GM21825 (cell line): ENCODE measurements at regions not wholly inside any gene's neighbourhood (a gene's known extent, or its start where the extent isn't known, plus 50 kb on each side); places are given as distances from the start of the nearest gene placed in this dataset.

Experiments used
- ATAC-seq: cut with Tn5 transposase; IDR thresholded peaks from one replicate; pipeline ENCODE4 v1.9.1; 2021; ENCODE audit warnings: mild to moderate bottlenecking, moderate library complexity; ENCODE audit not compliant: unreplicated experiment

DNA sequence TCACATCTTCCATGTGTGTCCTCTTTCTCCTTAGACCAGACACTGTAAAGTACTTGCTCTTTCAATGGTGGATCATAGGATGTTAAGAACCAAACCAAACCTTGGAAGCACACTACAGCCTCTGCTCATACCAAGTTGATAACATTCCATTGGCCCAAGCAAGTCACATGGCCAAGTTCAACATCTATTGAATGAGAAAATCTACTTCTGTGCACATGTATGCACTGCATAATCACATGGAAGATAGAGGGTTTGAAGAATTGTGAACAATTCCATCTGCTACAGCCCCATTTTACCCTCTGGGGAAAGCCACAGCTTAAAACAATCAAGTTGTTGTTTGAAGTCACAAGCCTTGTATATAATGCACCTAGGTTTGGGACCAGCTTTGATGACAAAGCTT, 68.2 kb downstream of the MFAP3 start:
- no peak for ATAC-seq

DNA sequence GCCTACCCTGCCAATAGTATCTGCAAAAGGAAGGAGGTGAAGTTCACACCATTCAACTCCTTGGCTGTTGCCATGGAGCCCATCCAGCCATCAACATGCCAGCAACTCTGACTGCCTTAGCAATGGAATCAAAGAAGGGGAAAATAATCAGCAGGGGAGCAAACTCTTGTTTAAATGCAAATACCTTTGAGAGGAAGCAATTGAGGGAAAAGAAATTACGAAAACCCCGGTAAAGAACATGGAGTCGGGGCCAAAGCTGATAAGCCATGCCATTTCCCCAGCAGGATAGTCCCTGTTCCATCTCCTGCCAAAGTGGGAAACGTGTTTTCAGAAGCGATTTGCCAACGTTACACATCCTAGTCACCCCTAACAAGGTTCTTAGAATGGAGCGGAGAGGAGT, 69.0 kb downstream of the MFAP3 start:
- ATAC-seq: no peak

DNA sequence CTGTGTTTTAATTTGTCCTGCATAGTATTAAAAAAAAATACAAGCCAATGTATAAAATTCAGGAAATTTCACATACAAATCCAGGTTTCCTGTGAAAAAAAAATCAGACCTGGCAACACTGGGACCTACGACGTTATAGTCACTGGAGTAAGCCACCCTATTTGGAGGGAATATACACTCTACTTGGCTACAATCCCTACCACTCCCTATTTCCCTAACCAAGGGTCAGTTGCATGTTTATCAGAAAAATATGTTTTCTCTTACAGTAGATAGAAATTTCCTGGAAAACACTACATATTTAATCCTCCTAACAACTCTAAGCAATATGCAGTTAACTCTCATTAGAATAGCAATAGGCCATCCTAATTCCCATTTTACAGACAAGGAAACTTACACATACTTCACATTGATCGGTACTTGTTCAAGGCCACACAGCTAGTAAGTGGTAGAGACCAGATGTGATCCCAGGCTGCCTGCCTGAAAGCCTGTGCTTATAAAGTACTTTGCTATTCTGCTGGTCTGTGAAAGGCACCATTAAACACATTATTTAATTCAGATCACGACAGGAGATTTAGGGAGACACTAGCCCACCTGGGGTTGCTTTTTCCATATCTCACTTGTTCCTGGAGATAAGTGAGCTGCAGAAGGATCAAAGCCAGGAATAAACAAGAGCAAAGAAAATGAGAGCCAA, 70.8 kb downstream of the MFAP3 start:
- ATAC-seq: no peak

DNA sequence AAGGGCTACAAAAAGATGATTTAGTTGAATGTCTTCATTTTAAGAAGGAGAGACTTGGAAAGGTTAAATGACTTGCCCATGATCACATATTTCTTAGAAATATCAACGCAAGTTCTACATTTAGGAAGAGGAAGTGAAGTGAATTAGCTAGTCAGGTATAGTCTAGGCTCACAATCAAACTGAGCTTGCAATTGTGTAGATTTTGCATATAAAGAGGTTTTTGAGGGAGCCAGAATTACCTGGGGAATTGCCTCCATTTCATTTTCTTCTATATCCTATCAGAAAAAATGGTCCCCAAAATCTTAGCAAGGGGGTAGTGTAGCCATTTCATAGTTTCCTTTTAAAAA, 71.3 kb downstream of the MFAP3 start:
- no peak for ATAC-seq

DNA sequence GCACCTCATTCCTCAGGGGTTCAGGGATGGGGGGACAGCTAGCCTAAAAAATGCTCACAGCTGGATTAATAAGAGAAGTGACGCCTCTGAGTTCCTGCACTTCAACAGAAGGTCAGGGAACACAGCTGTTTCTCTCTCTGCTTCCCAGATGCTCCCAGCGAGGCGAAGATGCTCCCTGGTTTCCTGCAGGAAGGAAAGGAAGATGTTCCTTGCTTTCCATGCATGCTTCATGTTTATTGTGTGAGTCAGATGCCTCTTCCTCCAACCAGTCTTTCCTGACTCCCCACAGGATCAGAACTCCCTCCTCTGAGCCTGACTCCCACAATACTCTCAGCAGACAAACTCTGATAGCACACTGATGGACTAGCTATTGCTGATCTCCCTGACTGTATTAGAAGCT, 71.9 kb downstream of the MFAP3 start:
- no peak for ATAC-seq

DNA sequence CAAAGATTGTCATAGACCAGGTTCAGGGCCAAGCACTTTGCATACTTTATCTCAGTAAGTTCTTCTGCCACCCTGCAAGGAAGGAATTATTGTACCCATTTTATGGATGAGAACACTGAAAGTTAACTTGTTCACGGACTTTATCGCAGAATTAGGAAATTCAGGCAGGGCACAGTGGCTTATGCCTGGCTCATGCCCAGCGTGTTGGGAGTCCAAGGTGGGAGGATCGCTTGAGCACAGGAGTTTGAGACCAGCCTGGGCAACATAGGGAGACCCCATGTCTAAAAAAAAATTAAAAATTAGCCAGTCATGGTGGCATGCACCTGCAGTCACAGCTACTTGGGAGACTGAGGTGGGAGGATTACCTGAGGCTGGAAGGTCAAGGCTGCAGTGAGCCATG, 72.4 kb downstream of the MFAP3 start:
- no peak for ATAC-seq

DNA sequence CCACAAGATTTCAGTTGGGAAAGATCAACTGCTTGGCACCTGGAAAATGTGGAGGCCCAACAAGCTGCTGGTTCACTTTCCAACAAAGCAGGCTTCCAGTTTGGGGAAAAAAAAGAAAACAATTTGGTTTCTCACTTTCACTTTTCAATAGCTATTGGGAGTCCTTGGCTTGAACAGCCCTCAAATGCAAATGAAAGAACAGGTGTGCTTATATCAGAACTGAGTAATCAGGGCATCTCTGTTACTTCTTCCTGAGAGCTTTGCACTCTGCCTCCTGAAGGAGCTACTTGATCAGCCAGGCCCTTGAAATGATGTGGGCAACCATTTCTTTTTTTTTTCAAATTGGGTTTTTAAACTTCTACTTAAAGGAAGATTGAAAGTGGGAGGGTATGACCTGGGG, 73.5 kb downstream of the MFAP3 start:
- peak; percentile 77 for ATAC-seq

DNA sequence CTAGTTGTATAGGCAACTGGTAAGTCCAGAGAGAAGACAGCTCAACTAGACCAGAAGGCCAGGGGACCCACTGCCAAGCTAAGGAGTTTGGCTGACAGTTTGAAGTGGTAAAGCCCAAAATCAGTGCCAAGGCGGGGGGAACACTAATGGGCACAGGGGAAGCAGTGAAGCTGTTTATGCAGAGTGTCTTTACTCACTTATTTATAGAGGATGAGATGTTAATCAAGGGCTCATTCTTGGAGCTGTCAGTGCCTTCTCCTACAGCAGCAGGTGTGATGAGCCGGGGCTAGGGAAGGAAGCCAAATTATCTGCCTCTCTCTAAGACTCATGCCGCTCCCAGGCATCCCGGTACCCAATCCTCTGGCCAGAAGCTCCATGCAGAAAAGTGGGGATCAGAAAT, 75.2 kb upstream of the GALNT10 start:
- ATAC-seq: no peak

DNA sequence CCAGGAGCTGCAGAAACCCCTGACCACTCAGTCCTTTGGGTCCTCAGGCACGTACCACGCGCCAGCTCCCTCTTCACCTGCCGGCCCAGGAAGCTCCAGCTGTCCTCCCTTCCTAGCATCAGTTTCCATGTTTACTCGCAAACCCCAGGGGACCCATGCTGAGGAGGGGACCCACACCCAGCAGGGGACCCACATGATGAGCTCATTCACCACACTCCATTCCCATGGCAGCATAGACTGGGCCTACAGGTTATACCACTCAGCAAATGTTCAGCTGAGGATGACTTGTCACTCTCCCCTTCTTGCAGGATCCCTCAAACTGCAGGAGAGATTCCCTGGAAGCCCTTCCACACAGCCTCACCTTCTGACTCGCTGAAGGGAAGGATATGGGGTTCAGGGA, 73.5 kb upstream of the GALNT10 start:
- no peak for ATAC-seq

DNA sequence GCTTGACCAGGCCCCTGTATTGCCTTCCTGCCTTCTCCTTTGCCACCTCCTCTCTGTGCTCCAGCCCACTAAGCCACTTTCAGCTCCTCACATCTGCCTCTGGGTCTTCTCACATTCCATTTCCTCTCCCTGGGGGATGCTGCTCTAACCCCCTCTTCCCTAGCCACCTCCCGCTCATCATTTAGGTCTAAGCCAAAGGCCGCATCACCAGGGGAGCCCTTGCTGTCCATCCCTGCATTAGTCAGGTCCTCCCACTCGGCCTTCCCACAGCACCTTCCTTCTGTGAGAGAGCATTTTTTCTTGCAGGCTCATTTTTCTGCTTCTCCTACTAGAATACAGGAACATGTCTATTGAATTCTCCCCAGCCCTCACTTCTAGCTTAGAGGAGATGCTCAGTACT, 72.6 kb upstream of the GALNT10 start:
- no peak for ATAC-seq

DNA sequence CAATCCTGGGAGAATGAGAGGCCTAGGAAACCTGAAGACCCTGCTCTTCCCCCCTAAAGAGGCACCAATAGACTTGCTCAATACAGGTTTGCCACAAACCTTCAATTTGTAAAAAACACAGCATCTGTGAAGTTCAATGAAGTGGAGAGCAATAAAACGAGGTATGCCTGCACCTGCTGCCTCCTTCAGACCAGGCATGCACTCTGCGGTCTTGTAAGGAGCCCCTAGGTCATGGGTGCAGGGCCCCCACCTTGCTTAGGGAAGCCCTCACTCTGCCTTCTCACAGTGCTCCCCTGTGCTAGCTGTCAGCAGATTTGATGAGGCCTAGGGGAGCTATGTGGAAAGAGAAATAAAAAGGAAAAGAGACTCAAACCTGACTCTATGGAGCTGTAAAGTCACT, 72.1 kb upstream of the GALNT10 start:
- ATAC-seq: no peak

DNA sequence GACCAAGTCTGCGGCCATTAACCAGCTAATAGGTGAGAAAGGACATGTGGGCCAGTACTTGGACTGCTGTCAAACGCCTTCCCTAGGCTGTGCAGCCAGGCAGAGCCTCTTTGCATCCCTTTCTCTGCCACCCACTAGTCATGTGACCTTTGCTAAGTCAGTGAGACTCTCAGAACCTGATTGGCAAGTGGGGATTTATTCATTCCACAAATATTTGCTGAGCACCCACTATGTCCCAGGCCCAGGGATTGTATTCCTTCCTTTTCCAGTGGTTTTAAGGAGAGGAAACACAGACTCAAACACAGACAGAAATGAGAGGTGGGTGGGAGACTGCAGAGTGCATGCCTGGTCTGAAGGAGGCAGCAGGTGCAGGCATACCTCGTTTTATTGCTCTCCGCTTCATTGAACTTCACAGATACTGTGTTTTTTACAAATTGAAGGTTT, 71.6 kb upstream of the GALNT10 start:
- ATAC-seq: no peak

DNA sequence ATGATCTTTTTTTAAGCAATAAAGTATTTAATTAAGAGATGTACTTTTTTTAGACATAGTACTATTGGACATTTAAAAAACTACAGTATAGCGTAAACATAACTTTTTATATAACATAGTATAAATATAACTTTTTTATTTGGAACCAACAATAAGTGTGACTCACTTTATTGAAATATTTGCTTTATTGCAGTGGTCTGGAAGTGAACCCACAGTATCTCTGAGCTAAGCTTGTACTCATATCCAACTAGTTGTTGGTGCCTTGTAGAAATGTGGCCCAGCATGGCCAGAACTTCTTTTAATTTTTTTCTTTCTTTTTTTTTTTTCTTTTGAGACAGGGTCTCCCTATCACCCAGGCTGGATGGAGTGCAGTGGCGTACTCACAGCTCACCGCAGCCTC, 61.5 kb upstream of the GALNT10 start:
- ATAC-seq: no peak

DNA sequence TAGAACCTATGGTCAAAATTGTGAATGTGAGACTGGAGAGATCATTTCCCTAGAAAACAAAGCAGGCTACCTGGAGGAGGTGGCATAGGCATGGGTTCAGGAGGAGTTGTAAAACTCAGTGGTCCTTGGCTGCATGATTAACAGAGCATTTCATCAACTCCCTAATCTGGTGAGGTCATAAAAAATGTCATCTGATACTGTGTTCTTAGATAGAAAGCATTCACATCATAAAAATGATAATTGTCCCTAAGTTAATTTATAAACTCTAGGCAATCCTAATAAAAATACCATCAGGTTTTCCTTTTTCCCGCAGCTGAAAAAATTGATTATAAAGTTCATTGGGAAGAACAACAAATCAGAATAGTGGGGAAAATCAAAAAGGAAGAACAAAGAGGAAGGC, 60.6 kb upstream of the GALNT10 start:
- no peak for ATAC-seq

DNA sequence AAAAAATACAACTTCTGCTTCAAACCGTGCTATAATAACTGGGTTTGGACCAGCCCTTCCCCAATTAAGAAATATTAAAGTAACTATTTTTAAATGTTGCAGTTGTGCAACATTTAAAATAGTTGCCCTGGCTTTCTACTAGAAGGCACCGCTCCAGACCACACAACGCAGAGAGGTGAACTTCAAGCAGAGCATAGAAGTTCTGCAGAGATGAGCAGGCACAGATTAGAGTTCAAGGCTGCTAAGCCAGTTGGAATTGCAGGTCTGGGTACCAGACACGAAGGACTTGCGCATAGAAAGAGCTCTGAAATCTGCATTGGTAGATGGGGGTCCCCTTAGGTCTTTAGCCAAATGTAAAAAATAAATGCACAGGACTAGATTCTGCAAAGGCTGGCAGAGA, 58.7 kb upstream of the GALNT10 start:
- ATAC-seq: no peak

DNA sequence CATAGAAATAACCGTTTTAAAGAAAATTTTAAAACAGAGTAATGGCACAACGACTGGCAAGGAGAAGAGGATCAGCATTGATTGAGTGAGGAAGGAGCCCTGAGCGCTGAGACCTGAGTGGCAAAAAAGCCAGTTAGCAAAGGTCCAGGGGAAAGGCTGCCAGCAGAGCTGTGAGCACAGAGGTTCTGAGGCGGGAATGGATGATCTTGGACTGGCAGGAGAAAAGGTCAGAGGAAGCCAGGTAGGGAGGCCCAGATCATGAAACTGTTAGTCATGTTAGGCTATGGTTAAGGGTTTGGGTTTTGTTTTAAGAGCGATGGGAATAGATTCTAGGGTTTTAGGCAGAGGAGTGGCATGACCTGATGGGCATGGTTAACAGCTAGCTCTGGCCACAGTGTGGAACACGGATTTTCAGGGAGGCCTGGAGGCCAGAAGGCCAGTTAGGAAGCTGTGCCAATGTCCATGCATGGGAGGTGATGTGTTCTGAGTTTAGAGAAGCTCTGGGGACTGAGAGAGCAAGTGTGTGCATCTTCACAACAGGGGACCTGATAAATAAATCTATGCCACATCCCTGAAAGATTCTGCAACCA, 57.7 kb upstream of the GALNT10 start:
- no peak for ATAC-seq

DNA sequence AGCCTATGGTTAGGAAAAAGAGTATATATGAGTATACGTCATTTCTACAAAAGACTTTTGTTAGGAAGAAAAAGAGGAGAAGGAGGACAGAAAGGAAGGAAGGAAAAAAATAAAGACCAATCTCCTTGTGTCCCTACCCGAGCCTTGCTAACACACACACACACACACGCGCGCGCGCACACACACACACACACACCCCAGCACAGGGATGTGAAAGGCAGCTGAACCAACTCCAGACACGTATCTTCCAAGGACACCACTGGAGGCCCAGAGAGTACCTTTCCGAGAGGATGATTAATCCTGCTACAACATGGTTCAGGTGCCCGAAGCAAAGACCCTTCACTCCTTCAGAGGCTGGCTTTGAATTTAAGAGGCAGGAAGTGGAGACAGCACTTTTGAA, 56.9 kb upstream of the GALNT10 start:
- ATAC-seq: no peak

DNA sequence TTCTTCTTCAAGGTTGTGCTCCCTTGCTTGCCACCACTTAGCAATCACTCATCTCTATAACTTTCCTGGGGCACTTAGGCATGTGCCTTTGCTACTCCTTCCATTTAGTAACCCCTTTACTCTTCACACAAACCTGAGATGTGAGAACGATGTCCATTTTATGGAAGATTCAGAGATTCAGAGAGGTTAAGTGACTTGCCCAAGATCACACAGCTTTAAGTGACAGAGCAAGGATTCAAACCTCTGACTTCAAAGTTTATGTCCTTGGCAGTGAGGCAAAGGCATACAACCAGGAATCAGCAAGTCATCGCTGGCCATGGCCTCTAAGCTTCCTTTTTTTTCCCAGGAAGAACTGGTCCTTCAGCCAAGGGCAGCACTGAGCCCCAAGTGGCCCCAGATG, 56.0 kb upstream of the GALNT10 start:
- no peak for ATAC-seq

DNA sequence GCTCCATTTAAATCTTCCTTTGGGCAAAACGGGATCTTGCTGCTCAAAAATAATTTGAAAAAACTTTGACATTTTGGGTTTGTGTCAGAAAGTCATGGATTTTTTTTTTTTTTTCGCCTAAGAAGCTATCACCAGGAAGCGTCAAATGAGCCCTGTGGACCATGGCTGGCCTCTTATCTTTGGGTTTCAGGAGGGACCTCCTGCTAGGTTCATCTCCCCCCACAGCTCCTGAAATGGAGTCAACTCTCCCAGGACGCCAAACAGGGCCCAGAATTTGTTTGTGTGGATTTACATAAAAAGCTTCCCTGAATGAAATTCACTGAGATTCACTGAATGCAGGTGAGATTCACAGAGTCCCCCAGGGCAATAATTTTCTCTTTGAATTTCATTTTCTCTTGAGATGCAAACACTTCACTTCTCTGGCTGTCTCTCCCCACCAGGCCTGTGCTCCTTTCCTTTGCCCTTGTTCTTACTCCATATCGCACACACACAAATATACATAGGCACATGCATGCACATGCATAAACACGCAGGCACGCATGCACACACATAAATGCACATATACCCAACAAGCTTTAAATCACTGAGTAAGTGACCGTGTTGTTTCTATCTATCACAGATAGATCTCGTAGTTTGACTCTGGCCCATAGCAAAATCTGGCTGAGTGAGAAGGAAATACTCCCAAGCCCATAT, 55.3 kb upstream of the GALNT10 start:
- ATAC-seq: no peak

DNA sequence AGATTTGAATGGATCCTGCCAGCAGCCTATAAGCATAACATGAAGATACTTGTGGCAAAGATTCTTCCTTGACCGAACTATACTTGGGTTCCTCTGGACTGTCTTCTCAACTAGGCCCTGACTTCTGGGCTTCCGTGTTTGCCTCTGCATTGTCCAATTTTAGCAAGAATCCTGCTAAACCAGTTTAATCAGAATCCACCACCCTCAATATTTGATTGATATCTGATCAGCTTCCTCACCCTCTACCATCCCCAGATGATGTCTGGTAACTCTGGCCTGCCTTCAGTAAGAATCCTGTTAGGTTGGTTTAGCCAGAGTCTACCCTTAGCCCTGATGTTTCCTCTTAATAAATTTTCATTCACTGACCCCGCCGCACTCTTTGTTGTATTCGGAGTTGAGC, 54.4 kb upstream of the GALNT10 start:
- no peak for ATAC-seq

DNA sequence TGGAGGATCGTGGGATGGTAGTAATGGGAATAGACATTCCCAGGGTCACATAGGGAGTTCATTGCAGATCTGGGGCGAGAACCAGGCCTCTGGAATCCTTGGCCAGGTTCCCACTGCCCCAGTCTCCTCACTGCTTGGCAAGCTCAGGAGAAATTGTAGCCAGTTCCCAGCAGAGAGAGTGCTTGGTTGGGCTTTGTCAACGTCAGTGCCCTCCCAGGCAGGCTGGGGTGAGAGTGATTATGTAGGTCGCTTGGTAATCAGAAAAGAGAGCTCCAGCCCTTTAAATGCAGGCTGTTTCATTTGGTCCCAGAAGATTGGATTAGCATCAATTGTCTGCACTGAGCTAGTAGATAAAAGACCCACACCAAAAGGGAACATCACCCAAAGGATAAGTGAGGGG, 51.8 kb upstream of the GALNT10 start:
- ATAC-seq: no peak

DNA sequence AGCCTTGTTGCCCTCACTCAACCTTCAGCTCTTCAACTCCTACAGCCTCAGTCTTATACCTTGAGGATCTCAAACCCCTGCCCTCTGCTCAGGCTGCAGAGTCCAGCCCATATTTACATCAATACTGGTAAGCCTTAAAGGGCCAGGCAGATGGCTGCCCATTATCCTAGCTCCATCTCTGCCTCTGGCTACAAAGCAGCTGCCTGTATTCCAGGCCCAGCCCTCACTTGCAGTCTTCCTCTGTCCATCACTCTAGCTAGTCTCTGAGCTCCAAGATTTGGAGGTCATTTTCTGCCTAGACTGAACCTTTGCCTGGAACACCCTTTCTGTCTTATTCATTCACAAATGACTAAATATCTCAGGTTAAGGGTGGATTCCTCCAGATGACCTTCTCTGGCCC, 50.2 kb upstream of the GALNT10 start:
- ATAC-seq: no peak
